GM12892 (cell line): ENCODE measurements at regions not wholly inside any gene's neighbourhood (a gene's known extent, or its start where the extent isn't known, plus 50 kb on each side); places are given as distances from the start of the nearest gene placed in this dataset.

Experiments used
- POLR2A ChIP-seq: IDR thresholded peaks from 2 replicates; pipeline ENCODE4 v1.6.1; 2011; ENCODE audit warnings: low read depth, low read length, control low read depth
- POLR2AphosphoS5 ChIP-seq: IDR thresholded peaks from 2 replicates; pipeline ENCODE4 v1.6.1; 2011; ENCODE audit warnings: low read depth, low read length, control low read depth
- TAF1 ChIP-seq: IDR thresholded peaks from 2 replicates; pipeline ENCODE4 v1.6.1; 2011; ENCODE audit warnings: low read depth, mild to moderate bottlenecking, control low read depth, low read length, borderline replicate concordance

DNA sequence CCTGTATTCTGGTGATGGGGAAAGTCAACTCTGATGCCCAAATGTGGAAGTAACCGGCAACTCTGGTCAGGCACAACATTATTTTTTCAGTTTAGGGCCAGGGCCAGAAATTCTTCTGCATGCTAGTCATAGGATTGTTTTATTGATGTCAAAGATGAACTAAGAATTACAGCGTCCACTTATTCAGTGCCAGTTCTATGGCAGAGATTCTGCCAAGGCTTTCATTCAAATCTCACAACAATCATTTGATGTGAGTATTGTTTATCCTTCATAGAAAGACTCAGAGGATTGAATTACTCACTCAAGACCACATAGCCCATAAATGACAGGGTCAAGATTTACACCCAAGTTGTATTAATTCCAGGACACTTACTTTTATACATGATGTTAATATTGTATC is 87.7 kb downstream of the TMPRSS5 start:
- TF ChIP-seq POLR2AphosphoS5 (no peak), TAF1 (no peak), POLR2A (no peak)
